ENCODE measurements at regions not wholly inside any gene's neighbourhood (a gene's known extent, or its start where the extent isn't known, plus 50 kb on each side); places are given as distances from the start of the nearest gene placed in this dataset.

GRCh38 chr22:48350456-48350855 is 1477.2 kb downstream of the BRD1 start:
- Histone ChIP-seq H3K9ac (ENCODE audit: low read length) (no peak overlapping the region), H3K36me3 (ENCODE audit: insufficient read depth, low read length) (no peaks in the 10 kb centered on the region), H3K9me3 (ENCODE audit: low read length) (no peaks in the 10 kb centered on the region), H3K4me1 (ENCODE audit: insufficient read depth, low read length) (no peaks in the 10 kb centered on the region), H3K4me3 (ENCODE audit: low read depth in 1 of 2, low read length in 2 of 2) (no peak overlapping the region), H3K27me3 (ENCODE audit: control insufficient read depth in 1 of 2, insufficient read depth in 2 of 2, low read length in 2 of 2) (no peaks in the 10 kb centered on the region), H3K27ac (ENCODE audit: low read depth, low read length) (no peak overlapping the region)

GRCh38 chr22:48348855-48349254 is 1478.8 kb downstream of the BRD1 start:
- Histone ChIP-seq H3K4me1 (ENCODE audit: insufficient read depth, low read length) (no peaks in the 10 kb centered on the region), H3K27me3 (ENCODE audit: control insufficient read depth in 1 of 2, insufficient read depth in 2 of 2, low read length in 2 of 2) (no peaks in the 10 kb centered on the region), H3K36me3 (ENCODE audit: insufficient read depth, low read length) (no peaks in the 10 kb centered on the region), H3K9ac (ENCODE audit: low read length) (no peak overlapping the region), H3K27ac (ENCODE audit: low read depth, low read length) (no peak overlapping the region), H3K9me3 (ENCODE audit: low read length) (no peaks in the 10 kb centered on the region), H3K4me3 (ENCODE audit: low read depth in 1 of 2, low read length in 2 of 2) (no peak overlapping the region)

DNA sequence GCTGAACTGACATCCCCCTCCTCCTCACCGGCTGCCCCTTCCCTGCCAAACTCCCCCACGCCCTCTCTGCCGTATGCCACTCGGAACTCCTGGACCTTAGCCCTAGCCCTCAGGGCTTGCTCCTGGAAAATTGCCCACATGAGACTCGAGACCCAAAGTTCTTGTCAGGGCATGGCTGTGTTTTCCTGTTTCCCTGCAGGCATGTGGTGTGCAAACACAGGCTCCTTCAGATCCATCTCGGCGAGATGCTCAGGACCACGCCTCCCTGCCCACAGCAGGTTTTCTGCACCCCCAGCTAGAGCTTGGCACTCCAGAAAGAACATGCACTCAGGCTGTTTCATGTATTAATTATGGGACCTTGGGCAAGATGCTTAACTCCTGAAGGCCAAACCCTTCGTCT is 1480.4 kb downstream of the BRD1 start:
- H3K9me3 ChIP-seq (ENCODE audit: low read length) = no peaks in the 10 kb centered on the region
- no peak overlapping the region for H3K4me3 ChIP-seq (ENCODE audit: low read depth in 1 of 2, low read length in 2 of 2)
- H3K27ac ChIP-seq (ENCODE audit: low read depth, low read length) = no peak overlapping the region
- H3K4me1 ChIP-seq (ENCODE audit: insufficient read depth, low read length) = no peaks in the 10 kb centered on the region
- H3K36me3 ChIP-seq (ENCODE audit: insufficient read depth, low read length) = no peaks in the 10 kb centered on the region
- H3K9ac ChIP-seq (ENCODE audit: low read length) = no peak overlapping the region
- no peaks in the 10 kb centered on the region for H3K27me3 ChIP-seq (ENCODE audit: control insufficient read depth in 1 of 2, insufficient read depth in 2 of 2, low read length in 2 of 2)

GRCh38 chr22:48346911-48347310 is 1480.8 kb downstream of the BRD1 start:
- no peaks in the 10 kb centered on the region for H3K27me3 ChIP-seq (ENCODE audit: control insufficient read depth in 1 of 2, insufficient read depth in 2 of 2, low read length in 2 of 2)
- H3K9ac ChIP-seq (ENCODE audit: low read length) = no peak overlapping the region
- no peaks in the 10 kb centered on the region for H3K36me3 ChIP-seq (ENCODE audit: insufficient read depth, low read length)
- no peaks in the 10 kb centered on the region for H3K4me1 ChIP-seq (ENCODE audit: insufficient read depth, low read length)
- H3K27ac ChIP-seq (ENCODE audit: low read depth, low read length) = no peak overlapping the region
- no peak overlapping the region for H3K4me3 ChIP-seq (ENCODE audit: low read depth in 1 of 2, low read length in 2 of 2)
- H3K9me3 ChIP-seq (ENCODE audit: low read length) = no peaks in the 10 kb centered on the region

DNA sequence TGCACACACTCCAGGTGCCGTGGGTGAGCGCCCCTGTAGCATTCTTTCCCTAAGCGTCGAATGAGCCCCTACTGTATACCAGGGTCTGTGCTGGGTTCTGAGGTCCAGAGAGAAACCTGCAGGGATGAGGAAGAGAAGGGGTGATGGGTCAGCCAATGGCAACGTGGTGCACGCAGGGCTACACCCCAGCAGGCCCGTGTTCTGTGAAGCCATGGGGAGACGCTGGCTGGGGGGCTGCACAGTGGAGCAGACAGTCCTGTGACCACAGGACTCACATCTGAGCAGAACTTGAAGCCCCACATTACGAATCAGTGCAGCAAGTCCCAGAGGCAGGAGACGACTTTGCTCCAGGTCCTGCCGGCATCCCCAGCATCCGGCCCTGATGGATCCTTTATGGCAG is 1481.4 kb downstream of the BRD1 start:
- Histone ChIP-seq H3K9ac (ENCODE audit: low read length) (no peak overlapping the region), H3K36me3 (ENCODE audit: insufficient read depth, low read length) (no peaks in the 10 kb centered on the region), H3K27ac (ENCODE audit: low read depth, low read length) (no peak overlapping the region), H3K4me3 (ENCODE audit: low read depth in 1 of 2, low read length in 2 of 2) (no peak overlapping the region), H3K4me1 (ENCODE audit: insufficient read depth, low read length) (no peaks in the 10 kb centered on the region), H3K27me3 (ENCODE audit: control insufficient read depth in 1 of 2, insufficient read depth in 2 of 2, low read length in 2 of 2) (no peaks in the 10 kb centered on the region), H3K9me3 (ENCODE audit: low read length) (no peaks in the 10 kb centered on the region)

DNA sequence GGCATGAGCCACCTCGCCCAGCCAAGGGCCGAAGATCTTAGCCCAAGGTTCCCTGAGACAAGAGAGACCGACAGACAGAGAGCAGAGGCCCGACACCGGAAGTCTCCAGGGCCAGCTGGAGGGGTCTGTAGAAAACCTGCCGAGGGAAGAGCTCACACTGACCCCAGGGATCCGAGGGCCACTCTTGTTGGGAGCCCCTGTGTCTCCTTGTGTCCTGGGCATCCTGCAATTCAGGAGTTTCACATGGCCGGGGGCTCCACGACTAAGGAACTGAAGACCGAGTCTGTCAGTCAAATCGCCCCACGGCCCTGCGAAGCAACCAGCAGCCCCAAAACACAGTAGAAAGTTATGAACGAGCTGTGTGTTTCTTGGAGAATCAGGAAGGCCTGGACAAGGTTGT is 1482.0 kb downstream of the BRD1 start:
- Histone ChIP-seq H3K4me1 (ENCODE audit: insufficient read depth, low read length) (no peaks in the 10 kb centered on the region), H3K4me3 (ENCODE audit: low read depth in 1 of 2, low read length in 2 of 2) (no peak overlapping the region), H3K9me3 (ENCODE audit: low read length) (no peaks in the 10 kb centered on the region), H3K27ac (ENCODE audit: low read depth, low read length) (no peak overlapping the region), H3K27me3 (ENCODE audit: control insufficient read depth in 1 of 2, insufficient read depth in 2 of 2, low read length in 2 of 2) (no peaks in the 10 kb centered on the region), H3K9ac (ENCODE audit: low read length) (no peak overlapping the region), H3K36me3 (ENCODE audit: insufficient read depth, low read length) (no peaks in the 10 kb centered on the region)

DNA sequence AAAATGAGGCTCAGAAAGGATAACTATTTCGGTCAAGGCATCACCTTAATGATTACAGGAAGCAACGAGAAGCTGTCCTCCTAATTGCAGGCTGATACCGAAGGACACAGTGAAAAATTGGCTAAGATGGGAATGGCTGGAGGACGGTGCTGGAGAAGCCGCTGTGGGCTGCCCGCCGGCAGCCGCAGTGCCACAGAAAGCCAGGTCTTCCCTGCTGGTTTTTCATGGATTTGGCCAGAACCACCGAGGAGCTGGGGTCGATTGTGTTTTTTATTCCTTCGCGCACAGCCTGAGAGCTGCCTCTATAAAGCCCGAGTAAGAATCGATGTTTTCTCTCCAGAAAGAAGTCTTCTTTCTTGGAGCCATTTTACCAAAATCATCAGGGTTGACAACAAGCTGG is 1484.2 kb downstream of the BRD1 start:
- H3K4me3 ChIP-seq (ENCODE audit: low read depth in 1 of 2, low read length in 2 of 2) = no peak overlapping the region
- H3K27ac ChIP-seq (ENCODE audit: low read depth, low read length) = no peak overlapping the region
- H3K27me3 ChIP-seq (ENCODE audit: control insufficient read depth in 1 of 2, insufficient read depth in 2 of 2, low read length in 2 of 2) = no peaks in the 10 kb centered on the region
- H3K4me1 ChIP-seq (ENCODE audit: insufficient read depth, low read length) = no peaks in the 10 kb centered on the region
- no peaks in the 10 kb centered on the region for H3K36me3 ChIP-seq (ENCODE audit: insufficient read depth, low read length)
- no peak overlapping the region for H3K9ac ChIP-seq (ENCODE audit: low read length)
- H3K9me3 ChIP-seq (ENCODE audit: low read length) = no peaks in the 10 kb centered on the region

- Histone ChIP-seq H3K4me1 (ENCODE audit: insufficient read depth, low read length) (no peaks in the 10 kb centered on the region), H3K27me3 (ENCODE audit: control insufficient read depth in 1 of 2, insufficient read depth in 2 of 2, low read length in 2 of 2) (no peaks in the 10 kb centered on the region), H3K27ac (ENCODE audit: low read depth, low read length) (no peak overlapping the region), H3K9ac (ENCODE audit: low read length) (no peak overlapping the region), H3K9me3 (ENCODE audit: low read length) (no peaks in the 10 kb centered on the region), H3K36me3 (ENCODE audit: insufficient read depth, low read length) (no peaks in the 10 kb centered on the region), H3K4me3 (ENCODE audit: low read depth in 1 of 2, low read length in 2 of 2) (no peak overlapping the region)
Observed at GRCh38 chr22:48342732-48343131, 1484.9 kb downstream of the BRD1 start.

DNA sequence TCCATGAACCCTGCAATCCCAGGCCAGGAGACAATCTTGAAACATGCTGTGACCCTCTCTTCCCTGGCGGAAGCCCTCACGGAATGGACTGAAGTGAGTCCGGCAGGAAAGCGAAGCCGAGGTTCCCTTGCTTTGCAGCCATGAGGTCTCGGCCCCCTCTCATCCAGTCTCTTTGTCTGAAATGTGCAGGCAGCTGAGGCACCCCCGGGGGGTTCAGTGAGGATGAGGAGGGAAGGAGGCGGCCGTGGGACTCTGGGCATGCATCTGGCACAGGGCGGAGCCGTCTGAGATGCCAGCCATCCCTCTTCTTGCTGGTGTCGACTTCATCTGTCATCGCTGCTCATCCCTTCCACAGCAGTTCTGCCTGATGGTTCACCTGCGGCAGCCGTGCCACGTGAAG is 1485.7 kb downstream of the BRD1 start:
- no peaks in the 10 kb centered on the region for H3K4me1 ChIP-seq (ENCODE audit: insufficient read depth, low read length)
- H3K27ac ChIP-seq (ENCODE audit: low read depth, low read length) = no peak overlapping the region
- no peak overlapping the region for H3K4me3 ChIP-seq (ENCODE audit: low read depth in 1 of 2, low read length in 2 of 2)
- no peak overlapping the region for H3K9ac ChIP-seq (ENCODE audit: low read length)
- no peaks in the 10 kb centered on the region for H3K27me3 ChIP-seq (ENCODE audit: control insufficient read depth in 1 of 2, insufficient read depth in 2 of 2, low read length in 2 of 2)
- no peaks in the 10 kb centered on the region for H3K36me3 ChIP-seq (ENCODE audit: insufficient read depth, low read length)
- H3K9me3 ChIP-seq (ENCODE audit: low read length) = no peaks in the 10 kb centered on the region

DNA sequence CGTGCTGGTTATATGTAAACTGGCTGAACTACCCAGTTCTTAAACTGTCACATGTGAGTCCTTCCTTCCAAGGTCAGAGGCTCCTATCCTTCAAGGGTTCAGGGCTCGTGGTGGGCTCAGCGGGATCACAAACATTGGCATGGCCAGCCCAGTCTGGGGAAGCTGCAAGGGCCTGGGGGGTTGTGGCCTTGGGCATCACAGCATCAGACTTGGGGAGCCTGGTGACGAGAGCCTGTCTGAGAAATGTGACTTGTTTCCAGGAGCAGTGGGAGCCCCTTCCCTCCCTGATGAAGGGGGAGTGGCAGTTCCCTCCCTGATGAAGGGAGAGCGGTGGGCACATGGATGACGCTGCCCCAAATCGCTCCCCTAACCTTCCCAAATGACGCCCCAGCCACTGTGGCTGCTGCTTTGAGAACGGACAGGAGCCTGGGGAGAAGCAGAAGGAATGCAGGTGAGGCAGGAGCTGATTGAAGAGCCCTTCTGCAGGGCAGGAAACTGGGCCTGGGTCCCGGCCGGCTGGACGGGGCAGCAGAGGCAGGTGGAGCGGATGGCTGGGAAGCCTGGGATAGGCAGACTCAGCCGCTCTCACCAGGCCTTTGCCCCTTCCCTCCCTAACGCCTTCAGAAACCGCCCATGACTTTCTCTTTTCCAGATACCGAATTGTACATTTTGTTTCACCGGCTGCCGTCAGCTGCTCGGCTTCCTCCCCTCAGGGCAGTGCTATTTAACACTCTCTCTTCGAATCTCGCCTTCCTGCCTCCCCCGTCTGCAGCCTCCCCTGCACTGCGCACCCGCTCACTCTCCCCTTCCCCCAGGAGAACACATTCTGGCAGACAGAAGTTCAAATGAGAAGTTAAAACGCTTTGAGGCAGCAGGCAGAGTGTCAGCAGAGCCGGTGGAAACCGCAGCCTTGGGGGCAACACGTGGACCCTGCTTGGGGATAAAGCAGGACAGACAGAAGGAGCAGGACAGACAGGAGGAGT is 1486.7 kb downstream of the BRD1 start:
- Histone ChIP-seq H3K27me3 (ENCODE audit: control insufficient read depth in 1 of 2, insufficient read depth in 2 of 2, low read length in 2 of 2) (no peaks in the 10 kb centered on the region), H3K4me1 (ENCODE audit: insufficient read depth, low read length) (no peaks in the 10 kb centered on the region), H3K9me3 (ENCODE audit: low read length) (no peaks in the 10 kb centered on the region), H3K36me3 (ENCODE audit: insufficient read depth, low read length) (no peaks in the 10 kb centered on the region), H3K27ac (ENCODE audit: low read depth, low read length) (no peak overlapping the region), H3K4me3 (ENCODE audit: low read depth in 1 of 2, low read length in 2 of 2) (no peak overlapping the region), H3K9ac (ENCODE audit: low read length) (no peak overlapping the region)

DNA sequence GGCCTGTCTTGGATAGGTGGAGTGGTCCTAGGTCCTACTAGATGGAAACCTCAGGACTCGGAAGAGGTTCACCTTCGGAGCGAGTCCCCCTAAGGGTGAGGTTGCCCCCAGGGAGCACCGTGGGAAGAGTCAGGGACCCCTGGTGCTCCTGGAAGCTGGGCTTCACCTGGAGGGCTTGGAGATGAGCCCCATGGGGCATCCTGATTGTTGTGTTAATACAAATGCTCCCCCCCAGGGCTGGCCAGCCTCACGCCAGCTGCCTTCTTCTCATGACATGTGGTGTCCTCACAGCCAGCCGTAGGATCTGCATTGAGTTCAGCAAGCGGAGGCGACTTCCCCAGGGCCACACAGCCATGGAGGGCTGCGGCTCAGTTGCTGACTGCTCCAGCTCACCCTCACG is 1487.5 kb downstream of the BRD1 start:
- H3K9ac ChIP-seq (ENCODE audit: low read length) = no peak overlapping the region
- no peak overlapping the region for H3K27ac ChIP-seq (ENCODE audit: low read depth, low read length)
- H3K36me3 ChIP-seq (ENCODE audit: insufficient read depth, low read length) = no peaks in the 10 kb centered on the region
- no peak overlapping the region for H3K4me3 ChIP-seq (ENCODE audit: low read depth in 1 of 2, low read length in 2 of 2)
- H3K9me3 ChIP-seq (ENCODE audit: low read length) = no peaks in the 10 kb centered on the region
- H3K4me1 ChIP-seq (ENCODE audit: insufficient read depth, low read length) = no peaks in the 10 kb centered on the region
- no peaks in the 10 kb centered on the region for H3K27me3 ChIP-seq (ENCODE audit: control insufficient read depth in 1 of 2, insufficient read depth in 2 of 2, low read length in 2 of 2)
